SK-N-SH treated with all-trans-retinoic acid at 6 μM for 48 hours (cell line): ENCODE measurements at regions not wholly inside any gene's neighbourhood (a gene's known extent, or its start where the extent isn't known, plus 50 kb on each side); places are given as distances from the start of the nearest gene placed in this dataset.

ENCODE experiments used
- ARNTL ChIP-seq: fragments of 450-650 bp; formaldehyde crosslinking; IDR thresholded peaks from 2 replicates; pipeline ENCODE4 v1.5.0; 2020; ENCODE audit warnings: low read depth, mild to moderate bottlenecking, moderate library complexity, borderline replicate concordance
- CREB5 ChIP-seq: fragments of 250-450 bp; sonication (Bioruptor Pico); IDR thresholded peaks from 2 replicates; pipeline ENCODE4 v1.5.1; 2020; ENCODE audit warnings: low read depth, mild to moderate bottlenecking, moderate library complexity
- CSDC2 ChIP-seq: fragments of 250-450 bp; sonication (Bioruptor Pico); IDR thresholded peaks from 2 replicates; pipeline ENCODE4 v1.5.0; 2020; ENCODE audit warnings: mild to moderate bottlenecking, moderate library complexity
- CSRNP3 ChIP-seq: fragments of 250-450 bp; sonication (Bioruptor Pico); IDR thresholded peaks from 2 replicates; pipeline ENCODE4 v1.5.1; 2021; ENCODE audit warnings: mild to moderate bottlenecking, moderate library complexity
- ISL1 ChIP-seq: fragments of 250-450 bp; sonication (Bioruptor Pico); IDR thresholded peaks from 2 replicates; pipeline ENCODE4 v2.1.2; 2022; ENCODE audit warnings: mild to moderate bottlenecking, moderate library complexity
- PATZ1 ChIP-seq: fragments of 250-450 bp; sonication (Bioruptor Pico); IDR thresholded peaks from 2 replicates; pipeline ENCODE4 v1.8.0; 2020; ENCODE audit warnings: mild to moderate bottlenecking, moderate library complexity, borderline replicate concordance
- RARB ChIP-seq: fragments of 250-450 bp; sonication (Bioruptor Pico); IDR thresholded peaks from 2 replicates; pipeline ENCODE4 v1.8.0; 2021; ENCODE audit warnings: mild to moderate bottlenecking, moderate library complexity
- ZFP3 ChIP-seq: fragments of 250-450 bp; sonication (Bioruptor Pico); IDR thresholded peaks from 2 replicates; pipeline ENCODE4 v1.5.0; 2020; ENCODE audit warnings: mild to moderate bottlenecking, moderate library complexity
- ZFP30 ChIP-seq: fragments of 450-650 bp; formaldehyde crosslinking; IDR thresholded peaks from 2 replicates; pipeline ENCODE4 v1.5.0; 2022; ENCODE audit warnings: mild to moderate bottlenecking, moderate library complexity
- ZNF565 ChIP-seq: fragments of 450-650 bp; formaldehyde crosslinking; conservative IDR thresholded peaks from 2 replicates; pipeline ENCODE4 v1.5.0; 2020; ENCODE audit warnings: low read depth, mild to moderate bottlenecking, moderate library complexity
- ZNF70 ChIP-seq: fragments of 450-650 bp; formaldehyde crosslinking; IDR thresholded peaks from 2 replicates; pipeline ENCODE4 v1.5.0; 2020; ENCODE audit warnings: mild to moderate bottlenecking, moderate library complexity
- ZNF8 ChIP-seq: fragments of 450-650 bp; formaldehyde crosslinking; IDR thresholded peaks from 2 replicates; pipeline ENCODE4 v1.5.0; 2020; ENCODE audit warnings: mild to moderate bottlenecking, moderate library complexity

GRCh38 chr4:110737931-110738330 is 115.1 kb upstream of the PITX2 start:
- TF ChIP-seq PATZ1 (CRISPR knock-in tag) (no peak), ZNF70 (CRISPR knock-in tag) (no peak), CREB5 (no peak), ZNF565 (no peak), ZFP3 (no peak), CSRNP3 (no peak), CSDC2 (CRISPR knock-in tag) (no peak), ZNF8 (CRISPR knock-in tag) (no peak), RARB (CRISPR knock-in tag) (no peak), ZFP30 (no peak), ISL1 (no peak), ARNTL (CRISPR knock-in tag) (no peak)
